ENCODE measurements at regions not wholly inside any gene's neighbourhood (a gene's known extent, or its start where the extent isn't known, plus 50 kb on each side); places are given as distances from the start of the nearest gene placed in this dataset.
"Not testable (repeated sequence)": the region's sequence is repeated elsewhere in the genome, so short reads cannot be mapped to it uniquely, and the experiment has no call there.

GRCh38 chr4:49233749-49234148, 247.7 kb downstream of the CWH43 start:
- H3K4me3 ChIP-seq (ENCODE audit: control insufficient read depth in 1 of 2, extremely low read depth in 1 of 2, low read length in 1 of 2); H3K27ac ChIP-seq (ENCODE audit: low read length); H3K27ac Mint-ChIP-seq; H3K9me3 ChIP-seq; H3K36me3 ChIP-seq (ENCODE audit: control insufficient read depth in 2 of 2, extremely low read depth in 1 of 2, insufficient read depth in 1 of 2, low read length in 1 of 2); H3K4me3 Mint-ChIP-seq; H3K27me3 Mint-ChIP-seq; H3K27me3 ChIP-seq (replicated peaks in 1 of 2; ENCODE audit: control insufficient read depth in 2 of 2, extremely low read depth in 1 of 2, insufficient read depth in 2 of 2, low read length in 1 of 2); CTCF ChIA-PET; H3K4me1 Mint-ChIP-seq; DNase-seq; ATAC-seq (replicated peaks in 1 of 4); H3K4me1 ChIP-seq (ENCODE audit: control insufficient read depth in 1 of 2, extremely low read depth in 1 of 2, insufficient read depth in 2 of 2, low read length in 2 of 2); H3K36me3 Mint-ChIP-seq; POLR2A ChIA-PET: not testable (repeated sequence)
- 63% methylated on average over 1 of the region's 1 CpG for WGBS (ENCODE audit: insufficient coverage)
- peaks cover 4 to 10% (median 9%) of the 10 kb centered on the region in 3 donors for H3K9me3 Mint-ChIP-seq

GRCh38 chr4:49234382-49234781, 248.3 kb downstream of the CWH43 start:
- not testable (repeated sequence) for H3K4me3 Mint-ChIP-seq, H3K4me1 Mint-ChIP-seq

GRCh38 chr4:49235413-49236160, 249.5 kb downstream of the CWH43 start:
- H3K27ac ChIP-seq (ENCODE audit: low read length); H3K27me3 Mint-ChIP-seq; H3K36me3 Mint-ChIP-seq; H3K27ac Mint-ChIP-seq; CTCF ChIA-PET; POLR2A ChIA-PET; H3K36me3 ChIP-seq (ENCODE audit: control insufficient read depth in 2 of 2, extremely low read depth in 1 of 2, insufficient read depth in 1 of 2, low read length in 1 of 2); H3K4me3 Mint-ChIP-seq; H3K27me3 ChIP-seq (replicated peaks in 1 of 2; ENCODE audit: control insufficient read depth in 2 of 2, extremely low read depth in 1 of 2, insufficient read depth in 2 of 2, low read length in 1 of 2); H3K9me3 ChIP-seq; H3K4me1 Mint-ChIP-seq; H3K4me3 ChIP-seq (ENCODE audit: control insufficient read depth in 1 of 2, extremely low read depth in 1 of 2, low read length in 1 of 2); ATAC-seq (replicated peaks in 1 of 4); DNase-seq; H3K4me1 ChIP-seq (ENCODE audit: control insufficient read depth in 1 of 2, extremely low read depth in 1 of 2, insufficient read depth in 2 of 2, low read length in 2 of 2): not testable (repeated sequence)
- peaks cover 4 to 14% (median 14%) of the 10 kb centered on the region in 3 donors for H3K9me3 Mint-ChIP-seq
- WGBS (ENCODE audit: insufficient coverage): 11% methylated on average over 1 of the region's 8 CpGs

More at GRCh38 chr4:49234382-49234781, 248.3 kb downstream of the CWH43 start:
- WGBS (ENCODE audit: insufficient coverage): no CpG with 5 or more reads among the region's 3 CpGs
- CTCF ChIA-PET; H3K27me3 ChIP-seq (replicated peaks in 1 of 2; ENCODE audit: control insufficient read depth in 2 of 2, extremely low read depth in 1 of 2, insufficient read depth in 2 of 2, low read length in 1 of 2); DNase-seq; ATAC-seq (replicated peaks in 1 of 4); H3K27ac ChIP-seq (ENCODE audit: low read length); H3K27ac Mint-ChIP-seq; H3K36me3 Mint-ChIP-seq; H3K9me3 ChIP-seq; H3K4me1 ChIP-seq (ENCODE audit: control insufficient read depth in 1 of 2, extremely low read depth in 1 of 2, insufficient read depth in 2 of 2, low read length in 2 of 2); POLR2A ChIA-PET; H3K36me3 ChIP-seq (ENCODE audit: control insufficient read depth in 2 of 2, extremely low read depth in 1 of 2, insufficient read depth in 1 of 2, low read length in 1 of 2); H3K27me3 Mint-ChIP-seq; H3K4me3 ChIP-seq (ENCODE audit: control insufficient read depth in 1 of 2, extremely low read depth in 1 of 2, low read length in 1 of 2): not testable (repeated sequence)
- H3K9me3 Mint-ChIP-seq: peaks cover 4 to 10% (median 9%) of the 10 kb centered on the region in 3 donors

- POLR2A ChIA-PET; H3K4me1 ChIP-seq (ENCODE audit: control insufficient read depth in 1 of 2, extremely low read depth in 1 of 2, insufficient read depth in 2 of 2, low read length in 2 of 2); DNase-seq; H3K36me3 ChIP-seq (ENCODE audit: control insufficient read depth in 2 of 2, extremely low read depth in 1 of 2, insufficient read depth in 1 of 2, low read length in 1 of 2); H3K27ac ChIP-seq (ENCODE audit: low read length); H3K27me3 Mint-ChIP-seq; H3K4me1 Mint-ChIP-seq; H3K27me3 ChIP-seq (replicated peaks in 1 of 2; ENCODE audit: control insufficient read depth in 2 of 2, extremely low read depth in 1 of 2, insufficient read depth in 2 of 2, low read length in 1 of 2); H3K4me3 ChIP-seq (ENCODE audit: control insufficient read depth in 1 of 2, extremely low read depth in 1 of 2, low read length in 1 of 2); H3K36me3 Mint-ChIP-seq; H3K9me3 ChIP-seq; CTCF ChIA-PET; ATAC-seq (replicated peaks in 1 of 4); H3K4me3 Mint-ChIP-seq; H3K27ac Mint-ChIP-seq: not testable (repeated sequence)
- H3K9me3 Mint-ChIP-seq: peaks cover 6 to 15% (median 14%) of the 10 kb centered on the region in 3 donors
- WGBS (ENCODE audit: insufficient coverage): 22% methylated on average over 1 of the region's 3 CpGs
Observed at GRCh38 chr4:49236474-49236873, 250.4 kb downstream of the CWH43 start.

- POLR2A ChIA-PET; H3K27ac ChIP-seq (ENCODE audit: low read length); ATAC-seq (replicated peaks in 1 of 4); H3K27me3 ChIP-seq (replicated peaks in 1 of 2; ENCODE audit: control insufficient read depth in 2 of 2, extremely low read depth in 1 of 2, insufficient read depth in 2 of 2, low read length in 1 of 2); DNase-seq; H3K36me3 ChIP-seq (ENCODE audit: control insufficient read depth in 2 of 2, extremely low read depth in 1 of 2, insufficient read depth in 1 of 2, low read length in 1 of 2); H3K9me3 ChIP-seq; H3K4me3 Mint-ChIP-seq; H3K36me3 Mint-ChIP-seq; H3K4me3 ChIP-seq (ENCODE audit: control insufficient read depth in 1 of 2, extremely low read depth in 1 of 2, low read length in 1 of 2); H3K4me1 ChIP-seq (ENCODE audit: control insufficient read depth in 1 of 2, extremely low read depth in 1 of 2, insufficient read depth in 2 of 2, low read length in 2 of 2); H3K4me1 Mint-ChIP-seq; H3K27me3 Mint-ChIP-seq; H3K27ac Mint-ChIP-seq; CTCF ChIA-PET: not testable (repeated sequence)
- WGBS (ENCODE audit: insufficient coverage): no CpG with 5 or more reads among the region's 2 CpGs
- peaks cover 12 to 16% (median 15%) of the 10 kb centered on the region in 3 donors for H3K9me3 Mint-ChIP-seq
Observed at GRCh38 chr4:49241295-49241694, 255.2 kb downstream of the CWH43 start.

- H3K4me1 ChIP-seq (ENCODE audit: control insufficient read depth in 1 of 2, extremely low read depth in 1 of 2, insufficient read depth in 2 of 2, low read length in 2 of 2); H3K4me3 Mint-ChIP-seq; DNase-seq; H3K27ac Mint-ChIP-seq; ATAC-seq (replicated peaks in 1 of 4); CTCF ChIA-PET; H3K4me3 ChIP-seq (ENCODE audit: control insufficient read depth in 1 of 2, extremely low read depth in 1 of 2, low read length in 1 of 2); H3K4me1 Mint-ChIP-seq; H3K36me3 ChIP-seq (ENCODE audit: control insufficient read depth in 2 of 2, extremely low read depth in 1 of 2, insufficient read depth in 1 of 2, low read length in 1 of 2); H3K27me3 Mint-ChIP-seq; H3K36me3 Mint-ChIP-seq; H3K9me3 ChIP-seq; POLR2A ChIA-PET; H3K27ac ChIP-seq (ENCODE audit: low read length); H3K9me3 Mint-ChIP-seq; H3K27me3 ChIP-seq (replicated peaks in 1 of 2; ENCODE audit: control insufficient read depth in 2 of 2, extremely low read depth in 1 of 2, insufficient read depth in 2 of 2, low read length in 1 of 2): not testable (repeated sequence)
- 17% methylated on average over 1 of the region's 2 CpGs for WGBS (ENCODE audit: insufficient coverage)
Observed at GRCh38 chr4:49262786-49263185, 276.7 kb downstream of the CWH43 start.

GRCh38 chr4:49270435-49270834, 284.4 kb downstream of the CWH43 start:
- WGBS (ENCODE audit: insufficient coverage): 71% methylated on average over 11 of the region's 28 CpGs
- H3K27ac ChIP-seq (ENCODE audit: low read length); H3K36me3 ChIP-seq (ENCODE audit: control insufficient read depth in 2 of 2, extremely low read depth in 1 of 2, insufficient read depth in 1 of 2, low read length in 1 of 2); H3K9me3 ChIP-seq; H3K27ac Mint-ChIP-seq; POLR2A ChIA-PET; H3K9me3 Mint-ChIP-seq; CTCF ChIA-PET; H3K4me1 Mint-ChIP-seq; ATAC-seq (replicated peaks in 1 of 4); H3K4me1 ChIP-seq (ENCODE audit: control insufficient read depth in 1 of 2, extremely low read depth in 1 of 2, insufficient read depth in 2 of 2, low read length in 2 of 2); H3K36me3 Mint-ChIP-seq; H3K27me3 Mint-ChIP-seq; H3K4me3 ChIP-seq (ENCODE audit: control insufficient read depth in 1 of 2, extremely low read depth in 1 of 2, low read length in 1 of 2); H3K27me3 ChIP-seq (replicated peaks in 1 of 2; ENCODE audit: control insufficient read depth in 2 of 2, extremely low read depth in 1 of 2, insufficient read depth in 2 of 2, low read length in 1 of 2); H3K4me3 Mint-ChIP-seq: not testable (repeated sequence)
- DNase-seq: peak in 1 of 35 experiments; percentile 1

Data from T-cell (primary cell).